ENCODE measurements at regions not wholly inside any gene's neighbourhood (a gene's known extent, or its start where the extent isn't known, plus 50 kb on each side); places are given as distances from the start of the nearest gene placed in this dataset.

DNA sequence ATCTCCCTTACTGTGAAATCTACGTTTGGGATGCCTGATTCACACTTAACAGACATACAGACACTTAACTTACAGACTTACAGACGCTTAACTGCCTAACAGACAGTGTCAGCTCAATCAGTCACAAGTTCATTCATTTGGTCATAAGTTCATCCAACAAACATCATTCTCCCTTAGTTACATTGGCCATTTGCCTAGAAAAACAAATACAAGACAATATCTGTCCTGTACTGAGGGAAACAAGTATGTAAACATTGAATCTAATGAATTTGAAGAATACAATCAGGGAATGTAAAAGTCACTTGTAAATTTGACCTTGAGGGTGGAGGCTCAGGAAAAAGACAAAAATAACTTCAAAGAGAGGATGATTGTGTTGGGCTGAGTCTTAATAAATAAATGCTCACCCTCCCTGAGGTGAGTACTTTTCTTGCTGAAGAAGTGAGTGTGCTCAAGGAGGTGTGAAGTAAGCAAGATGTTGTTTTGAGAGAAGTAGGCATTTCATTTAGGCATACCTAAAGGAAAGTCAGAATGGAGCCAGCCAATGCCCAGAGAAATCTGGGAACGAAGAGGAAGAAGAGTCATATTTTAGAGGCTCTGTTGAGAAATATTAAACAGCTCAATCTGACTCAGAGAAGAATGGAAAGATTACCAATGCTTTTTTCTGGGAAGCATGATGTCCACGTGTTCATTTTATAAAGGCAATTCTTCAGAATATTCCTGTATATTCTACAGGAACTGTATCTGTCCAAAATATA, 958.4 kb upstream of the SLC10A2 start:
- Histone ChIP-seq H3K9me3 (no peaks in the 10 kb centered on the region), H3K27me3 (no peaks in the 10 kb centered on the region), H3K36me3 (no peaks in the 10 kb centered on the region), H3K4me1 (no peaks in the 10 kb centered on the region), H3K27ac (no peak overlapping the region), H3K4me3 (no peak overlapping the region)
- no peak for DNase-seq (ENCODE audit: low spot score in 2 of 2)
- intact Hi-C loops (cut with DNase I): no loop called here
- TF ChIP-seq, protein P1, sequence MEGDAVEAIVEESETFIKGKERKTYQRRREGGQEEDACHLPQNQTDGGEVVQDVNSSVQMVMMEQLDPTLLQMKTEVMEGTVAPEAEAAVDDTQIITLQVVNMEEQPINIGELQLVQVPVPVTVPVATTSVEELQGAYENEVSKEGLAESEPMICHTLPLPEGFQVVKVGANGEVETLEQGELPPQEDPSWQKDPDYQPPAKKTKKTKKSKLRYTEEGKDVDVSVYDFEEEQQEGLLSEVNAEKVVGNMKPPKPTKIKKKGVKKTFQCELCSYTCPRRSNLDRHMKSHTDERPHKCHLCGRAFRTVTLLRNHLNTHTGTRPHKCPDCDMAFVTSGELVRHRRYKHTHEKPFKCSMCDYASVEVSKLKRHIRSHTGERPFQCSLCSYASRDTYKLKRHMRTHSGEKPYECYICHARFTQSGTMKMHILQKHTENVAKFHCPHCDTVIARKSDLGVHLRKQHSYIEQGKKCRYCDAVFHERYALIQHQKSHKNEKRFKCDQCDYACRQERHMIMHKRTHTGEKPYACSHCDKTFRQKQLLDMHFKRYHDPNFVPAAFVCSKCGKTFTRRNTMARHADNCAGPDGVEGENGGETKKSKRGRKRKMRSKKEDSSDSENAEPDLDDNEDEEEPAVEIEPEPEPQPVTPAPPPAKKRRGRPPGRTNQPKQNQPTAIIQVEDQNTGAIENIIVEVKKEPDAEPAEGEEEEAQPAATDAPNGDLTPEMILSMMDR (IDR thresholded peaks at IDR 0.05): no peak

DNA sequence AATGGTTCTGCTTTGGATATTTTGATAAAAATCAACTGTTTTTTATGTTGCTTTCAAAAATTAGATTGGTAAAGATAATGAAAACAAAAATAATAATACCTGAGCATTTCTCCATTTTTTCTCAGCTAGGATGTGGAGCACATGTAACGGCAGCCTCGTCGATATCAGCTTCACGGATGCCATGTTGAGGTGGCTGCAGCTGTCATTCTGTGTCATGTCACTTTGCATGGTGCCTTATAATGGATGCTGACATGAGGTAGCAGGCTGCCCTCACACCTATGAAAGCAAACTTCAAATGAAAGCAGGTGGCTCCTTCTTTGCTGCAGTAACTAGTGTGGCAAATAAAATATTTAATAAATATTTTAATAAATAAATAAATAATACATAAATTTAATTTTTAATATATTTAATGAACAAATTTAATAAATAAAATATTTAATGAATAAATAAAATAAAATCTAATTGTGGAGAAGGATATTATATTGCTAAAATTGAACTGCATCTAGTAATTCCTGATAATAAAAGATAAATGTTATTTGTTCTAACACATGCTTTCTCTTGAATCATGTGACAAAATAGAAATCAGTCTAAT, 955.7 kb upstream of the SLC10A2 start:
- intact Hi-C loops (cut with DNase I): no loop called here
- Histone ChIP-seq H3K27ac (no peak overlapping the region), H3K27me3 (no peaks in the 10 kb centered on the region), H3K4me1 (no peaks in the 10 kb centered on the region), H3K9me3 (no peaks in the 10 kb centered on the region), H3K4me3 (no peak overlapping the region), H3K36me3 (no peaks in the 10 kb centered on the region)
- TF ChIP-seq, protein P1 (IDR thresholded peaks at IDR 0.05): no peak
- DNase-seq (ENCODE audit: low spot score in 2 of 2): no peak

DNA sequence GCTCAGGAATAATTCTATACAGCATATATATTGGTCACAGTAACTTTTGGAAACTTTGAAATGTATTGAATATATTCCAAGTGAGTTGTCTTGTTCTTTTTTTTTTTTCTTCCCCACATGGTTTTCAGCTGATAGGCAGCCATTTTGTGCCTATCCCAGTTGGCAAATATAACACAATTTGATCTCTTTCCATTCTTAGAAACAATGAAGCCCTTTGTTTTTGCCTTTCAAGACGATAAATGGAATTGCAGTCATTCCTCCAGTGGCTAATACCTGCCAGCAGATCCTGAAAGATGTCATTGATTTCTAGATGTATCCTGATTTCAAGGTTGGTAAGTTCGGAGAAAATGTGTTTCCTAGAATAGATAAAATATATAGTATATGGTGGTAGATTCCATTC, 951.1 kb upstream of the SLC10A2 start:
- no peak overlapping the region for H3K27ac ChIP-seq
- no peaks in the 10 kb centered on the region for H3K36me3 ChIP-seq
- TF ChIP-seq, protein P1 (IDR thresholded peaks at IDR 0.05): no peak
- intact Hi-C loops (cut with DNase I): no loop called here
- no peak for DNase-seq (ENCODE audit: low spot score in 2 of 2)
- no peaks in the 10 kb centered on the region for H3K27me3 ChIP-seq
- no peaks in the 10 kb centered on the region for H3K9me3 ChIP-seq
- no peaks in the 10 kb centered on the region for H3K4me1 ChIP-seq
- H3K4me3 ChIP-seq: no peak overlapping the region

DNA sequence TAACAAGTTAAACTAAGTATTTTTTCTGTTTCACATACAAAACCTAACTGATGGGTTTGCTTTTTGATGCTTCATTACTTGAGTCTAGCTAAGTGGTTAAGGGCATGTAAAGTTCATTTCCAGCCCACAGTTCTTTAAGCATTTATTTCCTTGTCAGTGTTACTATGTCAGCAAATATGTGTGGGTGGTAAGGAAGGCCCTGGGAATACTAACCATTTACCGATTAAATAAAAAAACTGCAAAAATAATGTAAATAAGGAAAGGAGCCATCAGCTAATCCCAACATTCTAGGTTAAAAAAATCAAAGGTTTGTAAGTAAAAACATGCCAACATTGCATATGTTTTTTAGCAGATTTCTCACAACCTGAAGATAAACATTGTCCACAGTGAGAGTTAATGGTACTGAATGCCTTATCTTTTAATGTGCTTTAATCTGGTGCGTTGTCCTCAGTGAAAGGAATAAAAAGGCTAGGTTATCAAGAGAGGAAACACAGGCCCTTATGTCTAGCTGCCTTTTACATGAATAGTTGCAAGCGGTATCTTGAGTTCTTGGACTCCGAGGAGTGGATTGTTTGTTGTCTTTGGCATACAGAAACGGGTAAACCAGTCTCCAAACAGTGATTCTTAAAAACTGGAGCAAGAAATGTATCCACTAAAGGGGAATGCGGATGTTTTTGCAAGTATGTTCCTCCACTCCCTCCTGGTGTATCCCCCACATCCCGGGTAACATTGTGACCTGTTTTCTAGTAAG, 949.6 kb upstream of the SLC10A2 start:
- Histone ChIP-seq H3K36me3 (no peaks in the 10 kb centered on the region), H3K27me3 (no peaks in the 10 kb centered on the region), H3K4me3 (no peak overlapping the region), H3K27ac (no peak overlapping the region), H3K4me1 (no peaks in the 10 kb centered on the region), H3K9me3 (no peaks in the 10 kb centered on the region)
- TF ChIP-seq, protein P1 (IDR thresholded peaks at IDR 0.05): no peak
- intact Hi-C loops (cut with DNase I): no loop called here
- no peak for DNase-seq (ENCODE audit: low spot score in 2 of 2)

DNA sequence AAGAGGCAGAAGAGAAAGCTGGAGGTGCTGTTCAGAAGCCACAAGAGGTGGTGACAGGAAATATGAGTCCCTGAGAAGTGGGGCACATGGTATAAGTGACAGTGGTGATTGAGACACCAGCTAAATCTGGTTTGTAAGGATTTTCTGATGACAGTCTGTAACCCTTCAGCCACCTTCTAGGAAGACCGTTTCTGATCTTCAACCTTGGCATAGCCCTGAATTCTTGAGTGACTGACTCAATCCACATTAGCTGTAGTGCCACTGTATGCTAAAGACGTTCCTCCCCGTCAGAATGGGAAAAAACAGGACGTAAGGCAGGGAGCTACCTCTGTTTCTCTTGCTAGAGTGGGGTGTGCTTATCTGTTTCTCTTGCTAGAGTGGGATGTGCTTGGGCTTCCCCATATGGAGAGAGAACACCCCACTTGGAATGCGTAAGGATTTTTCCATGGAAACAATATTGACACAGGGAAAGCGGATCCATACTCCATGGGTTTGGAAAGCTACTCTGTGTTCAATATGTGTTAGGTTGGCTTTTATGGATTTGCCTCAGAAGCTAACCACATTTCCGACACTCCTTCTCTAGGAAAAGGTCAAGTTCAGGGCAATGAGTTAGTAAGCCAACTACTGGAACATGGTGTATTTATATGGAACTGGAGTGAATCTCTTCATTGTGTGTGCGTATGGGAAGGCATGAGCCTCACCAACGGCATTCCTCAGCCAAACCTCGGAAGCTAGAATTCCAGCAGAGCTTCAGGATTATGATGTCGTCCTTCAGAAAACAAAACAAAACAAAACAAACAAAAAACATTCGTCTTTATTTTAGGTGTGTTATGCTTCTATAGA, 948.8 kb upstream of the SLC10A2 start:
- H3K27ac ChIP-seq: no peak overlapping the region
- H3K4me1 ChIP-seq: no peaks in the 10 kb centered on the region
- H3K27me3 ChIP-seq: no peaks in the 10 kb centered on the region
- H3K4me3 ChIP-seq: no peak overlapping the region
- no peaks in the 10 kb centered on the region for H3K36me3 ChIP-seq
- TF ChIP-seq, protein P1 (IDR thresholded peaks at IDR 0.05): no peak
- no peaks in the 10 kb centered on the region for H3K9me3 ChIP-seq
- no peak for DNase-seq (ENCODE audit: low spot score in 2 of 2)
- intact Hi-C loops (cut with DNase I): no loop called here

Data from ascending aorta (tissue), 2 donors.